Peyer's patch (tissue), 4 donors: ENCODE measurements at regions not wholly inside any gene's neighbourhood (a gene's known extent, or its start where the extent isn't known, plus 50 kb on each side); places are given as distances from the start of the nearest gene placed in this dataset.

ENCODE experiments used
- POLR2A ChIP-seq, 2 donors: fragments of 450-650 bp; IDR thresholded peaks; one replicate each; pipeline ENCODE4 v1.5.1; 2017; ENCODE audit warnings: antibody characterized with exemption in 2 of 2, mild to moderate bottlenecking in 2 of 2, moderate library complexity in 2 of 2
- TF ChIP-seq, protein P1 (sequence below), 6 experiments: fragments of 450-650 bp in 4 of 6; fragments of 200-600 bp in 2 of 6; sonication (generic) in 1 of 6; IDR thresholded peaks; one replicate each; pipeline ENCODE4 v1.5.1; 2017 to 2019; ENCODE audit warnings: antibody characterized with exemption in 6 of 6, mild to moderate bottlenecking in 3 of 6, moderate library complexity in 1 of 6

DNA sequence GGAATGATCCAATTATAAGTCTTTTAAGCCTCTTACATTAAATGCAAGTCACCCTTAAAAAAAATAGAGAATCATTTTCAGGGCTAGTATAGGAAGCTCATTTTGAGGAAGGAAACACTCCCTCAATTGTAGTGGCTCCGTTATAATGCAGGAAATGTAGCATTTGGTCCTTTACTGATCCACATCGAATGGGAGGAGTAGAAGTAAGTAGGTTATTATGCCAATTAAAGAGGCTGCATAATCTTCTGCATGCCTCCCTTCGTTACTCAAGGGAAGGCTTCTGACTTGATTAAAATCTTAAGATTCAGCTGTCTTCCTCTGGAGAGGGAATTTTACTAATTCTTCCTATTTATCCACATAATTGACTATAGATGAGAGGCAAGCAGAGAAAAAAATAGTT lies 579.2 kb upstream of the COX7C start:
- TF ChIP-seq, protein P1, sequence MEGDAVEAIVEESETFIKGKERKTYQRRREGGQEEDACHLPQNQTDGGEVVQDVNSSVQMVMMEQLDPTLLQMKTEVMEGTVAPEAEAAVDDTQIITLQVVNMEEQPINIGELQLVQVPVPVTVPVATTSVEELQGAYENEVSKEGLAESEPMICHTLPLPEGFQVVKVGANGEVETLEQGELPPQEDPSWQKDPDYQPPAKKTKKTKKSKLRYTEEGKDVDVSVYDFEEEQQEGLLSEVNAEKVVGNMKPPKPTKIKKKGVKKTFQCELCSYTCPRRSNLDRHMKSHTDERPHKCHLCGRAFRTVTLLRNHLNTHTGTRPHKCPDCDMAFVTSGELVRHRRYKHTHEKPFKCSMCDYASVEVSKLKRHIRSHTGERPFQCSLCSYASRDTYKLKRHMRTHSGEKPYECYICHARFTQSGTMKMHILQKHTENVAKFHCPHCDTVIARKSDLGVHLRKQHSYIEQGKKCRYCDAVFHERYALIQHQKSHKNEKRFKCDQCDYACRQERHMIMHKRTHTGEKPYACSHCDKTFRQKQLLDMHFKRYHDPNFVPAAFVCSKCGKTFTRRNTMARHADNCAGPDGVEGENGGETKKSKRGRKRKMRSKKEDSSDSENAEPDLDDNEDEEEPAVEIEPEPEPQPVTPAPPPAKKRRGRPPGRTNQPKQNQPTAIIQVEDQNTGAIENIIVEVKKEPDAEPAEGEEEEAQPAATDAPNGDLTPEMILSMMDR (IDR thresholded peaks at IDR 0.05) = no peak
- TF ChIP-seq POLR2A (IDR thresholded peaks at IDR 0.05) = no peak
